MM.1S (cell line): ENCODE measurements at regions not wholly inside any gene's neighbourhood (a gene's known extent, or its start where the extent isn't known, plus 50 kb on each side); places are given as distances from the start of the nearest gene placed in this dataset.
"Not testable (repeated sequence)": the region's sequence is repeated elsewhere in the genome, so short reads cannot be mapped to it uniquely, and the experiment has no call there.

Source experiments
- EZH2 ChIP-seq: fragments of 300-600 bp; sonication (generic); optimal IDR thresholded peaks from 2 replicates; pipeline ENCODE3; 2017; ENCODE audit warnings: low read depth, mild to moderate bottlenecking, antibody characterized with exemption, low read length, mixed read lengths
- EZH2phosphoT487 ChIP-seq: fragments of 300-600 bp; sonication (generic); IDR thresholded peaks from 2 replicates; pipeline ENCODE4 v1.6.1; 2018; ENCODE audit warnings: antibody characterized with exemption, low read length
- TF ChIP-seq, protein P1 (sequence below): fragments of 300-600 bp; sonication (generic); IDR thresholded peaks from 2 replicates; pipeline ENCODE4 v1.5.1; 2016; ENCODE audit warnings: antibody characterized with exemption, low read length, mixed read lengths

GRCh38 chr21:10344266-10344665, 177.1 kb upstream of the TPTE start:
- TF ChIP-seq, protein P1, sequence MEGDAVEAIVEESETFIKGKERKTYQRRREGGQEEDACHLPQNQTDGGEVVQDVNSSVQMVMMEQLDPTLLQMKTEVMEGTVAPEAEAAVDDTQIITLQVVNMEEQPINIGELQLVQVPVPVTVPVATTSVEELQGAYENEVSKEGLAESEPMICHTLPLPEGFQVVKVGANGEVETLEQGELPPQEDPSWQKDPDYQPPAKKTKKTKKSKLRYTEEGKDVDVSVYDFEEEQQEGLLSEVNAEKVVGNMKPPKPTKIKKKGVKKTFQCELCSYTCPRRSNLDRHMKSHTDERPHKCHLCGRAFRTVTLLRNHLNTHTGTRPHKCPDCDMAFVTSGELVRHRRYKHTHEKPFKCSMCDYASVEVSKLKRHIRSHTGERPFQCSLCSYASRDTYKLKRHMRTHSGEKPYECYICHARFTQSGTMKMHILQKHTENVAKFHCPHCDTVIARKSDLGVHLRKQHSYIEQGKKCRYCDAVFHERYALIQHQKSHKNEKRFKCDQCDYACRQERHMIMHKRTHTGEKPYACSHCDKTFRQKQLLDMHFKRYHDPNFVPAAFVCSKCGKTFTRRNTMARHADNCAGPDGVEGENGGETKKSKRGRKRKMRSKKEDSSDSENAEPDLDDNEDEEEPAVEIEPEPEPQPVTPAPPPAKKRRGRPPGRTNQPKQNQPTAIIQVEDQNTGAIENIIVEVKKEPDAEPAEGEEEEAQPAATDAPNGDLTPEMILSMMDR: not testable (repeated sequence)
- TF ChIP-seq EZH2, EZH2phosphoT487: not testable (repeated sequence)
